DMS79 (cell line): ENCODE measurements at regions not wholly inside any gene's neighbourhood (a gene's known extent, or its start where the extent isn't known, plus 50 kb on each side); places are given as distances from the start of the nearest gene placed in this dataset.

ENCODE experiments used
- DNase-seq: peaks from one replicate; lab custom pipeline; 2025; lab: John Stamatoyannopoulos, UW

GRCh38 chr10:10956681-10957542, 60.8 kb upstream of the CELF2 start:
- DNase-seq: no peak

- no peak for DNase-seq
Observed at GRCh38 chr10:10958041-10958440, 59.6 kb upstream of the CELF2 start.

GRCh38 chr10:10959666-10960065, 58.0 kb upstream of the CELF2 start:
- DNase-seq: no peak

- DNase-seq: no peak
Observed at GRCh38 chr10:10960534-10960933, 57.1 kb upstream of the CELF2 start.

- DNase-seq: no peak
Observed at GRCh38 chr10:10961072-10961471, 56.6 kb upstream of the CELF2 start.

GRCh38 chr10:10967029-10967428, 50.6 kb upstream of the CELF2 start:
- DNase-seq: no peak

GRCh38 chr10:10967581-10968256, 50.0 kb upstream of the CELF2 start:
- DNase-seq: no peak
